Naive thymus-derived CD8-positive, alpha-beta T cell (primary cell): ENCODE measurements at regions not wholly inside any gene's neighbourhood (a gene's known extent, or its start where the extent isn't known, plus 50 kb on each side); places are given as distances from the start of the nearest gene placed in this dataset.

Source experiments
- ATAC-seq, 2 donors: fragments of 150-1000 bp; cut with Tn5 transposase in 1 of 2; sonication (Bioruptor Pico), chemical (Tn5 transposase) in 1 of 2; 1 replicate in 1 of 2; 2 replicates in 1 of 2; pipeline ENCODE4 v1.10.0; 2021; ENCODE audit warnings: mild to moderate bottlenecking in 2 of 2, moderate library complexity in 2 of 2
- POLR2A ChIA-PET: fragments of 350-600 bp; sonication (Branson Sonifier 250); formaldehyde crosslinking; loops from one replicate; lab custom pipeline; 2021; ENCODE audit warnings: antibody characterized with exemption; lab: Charles Lee
- DNase-seq, 10 donors: peaks; one replicate each; pipeline versions ENCODE4 v3.0.0 to v3.0.0-alpha.2; 2020 to 2022
- H3K27ac Mint-ChIP-seq, 10 donors: one replicate each; pipeline ENCODE4 v1.8.0; 2020 to 2022; ENCODE audit warnings: mild to moderate bottlenecking in 10 of 10, mixed read lengths in 10 of 10, moderate library complexity in 4 of 10, inconsistent platforms in 1 of 10
- H3K27me3 Mint-ChIP-seq, 5 donors: one replicate each; pipeline ENCODE4 v1.8.0; 2021 to 2022; ENCODE audit warnings: mixed read lengths in 5 of 5
- H3K36me3 Mint-ChIP-seq, 3 donors: one replicate each; pipeline ENCODE4 v1.8.0; 2020 to 2022; ENCODE audit warnings: mixed read lengths in 3 of 3, mild to moderate bottlenecking in 2 of 3, inconsistent platforms in 1 of 3
- H3K4me1 Mint-ChIP-seq, 4 donors: one replicate each; pipeline ENCODE4 v1.8.0; 2021 to 2022; ENCODE audit warnings: mixed read lengths in 4 of 4
- H3K4me3 Mint-ChIP-seq, 10 donors: one replicate each; pipeline ENCODE4 v1.8.0; 2020 to 2022; ENCODE audit warnings: mild to moderate bottlenecking in 10 of 10, mixed read lengths in 10 of 10, moderate library complexity in 6 of 10, inconsistent platforms in 1 of 10
- H3K9me3 Mint-ChIP-seq, 9 donors: one replicate each; pipeline ENCODE4 v1.8.0; 2020 to 2022; ENCODE audit warnings: mixed read lengths in 9 of 9, mild to moderate bottlenecking in 3 of 9, inconsistent platforms in 1 of 9, moderate library complexity in 1 of 9

DNA sequence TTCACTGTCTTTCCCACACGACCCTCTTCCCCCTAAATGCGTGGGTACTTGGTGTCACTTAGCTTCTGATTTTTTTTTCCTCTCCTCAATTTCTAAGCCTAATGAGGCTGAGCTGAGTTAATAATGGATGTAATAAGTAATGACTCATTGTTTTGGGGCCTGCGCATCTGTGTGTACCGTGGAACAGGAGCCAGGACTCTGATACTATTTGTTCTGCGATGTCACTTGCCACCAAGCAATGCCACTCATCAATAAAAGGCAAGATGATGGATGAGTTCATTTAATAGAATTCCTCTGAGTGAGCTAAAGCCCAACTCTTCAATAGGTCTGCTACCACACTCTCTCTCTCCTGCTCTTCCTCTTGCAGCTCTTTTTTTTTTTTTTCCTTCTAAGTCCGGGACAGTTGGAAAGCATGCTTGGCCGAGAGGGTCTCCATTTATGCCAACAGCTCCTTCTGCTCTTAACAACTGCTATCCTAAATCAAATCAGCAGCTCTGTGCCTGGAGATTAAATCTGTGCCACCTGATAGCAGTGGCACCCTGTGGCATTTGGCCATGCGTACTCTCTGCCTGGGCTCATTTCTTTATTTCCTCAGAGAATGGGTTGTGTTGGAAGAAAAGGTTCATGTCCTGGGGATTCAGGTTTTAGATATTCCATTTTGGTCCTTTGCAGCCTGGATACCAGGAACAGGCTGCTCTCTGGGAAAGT, 1284.2 kb upstream of the PIK3C3 start:
- no peaks in the 10 kb centered on the region for H3K36me3 Mint-ChIP-seq
- no peaks in the 10 kb centered on the region for H3K27me3 Mint-ChIP-seq
- POLR2A ChIA-PET, result no interaction called here
- peak overlapping the region in 1 of 10 donors; percentile 31 for H3K27ac Mint-ChIP-seq
- H3K4me3 Mint-ChIP-seq, result no peak overlapping the region
- DNase-seq, result no peak
- H3K4me1 Mint-ChIP-seq, result no peaks in the 10 kb centered on the region
- no peak for ATAC-seq
- peaks cover 0 to 26% (median 12%) of the 10 kb centered on the region in 9 donors for H3K9me3 Mint-ChIP-seq

DNA sequence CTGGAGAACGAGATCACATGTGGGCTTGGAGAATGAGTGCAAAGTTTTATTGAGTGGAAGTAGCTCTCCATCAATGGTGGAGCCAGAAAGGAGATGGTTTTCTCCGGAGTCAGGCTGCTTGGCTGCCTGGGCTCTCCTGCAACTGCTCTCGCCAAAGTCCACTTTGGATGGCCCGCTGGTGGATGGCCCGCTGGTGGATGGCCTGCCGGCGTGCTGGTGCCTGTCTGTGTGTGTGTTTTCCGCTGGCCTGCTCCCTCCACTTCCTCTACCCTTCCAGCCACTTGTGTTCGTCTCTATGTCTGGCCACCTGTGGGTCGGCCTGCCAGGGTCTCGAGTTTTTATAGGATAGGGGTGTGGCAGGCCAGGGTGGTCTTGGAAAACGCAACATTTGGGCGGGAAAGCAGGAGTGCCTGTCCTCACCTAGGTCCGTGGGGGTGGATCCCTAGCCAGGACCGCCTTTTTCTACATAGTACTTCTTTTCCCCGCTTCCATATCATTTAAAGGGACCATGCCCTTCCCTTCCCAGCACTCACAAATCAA, 1292.1 kb upstream of the PIK3C3 start:
- ATAC-seq (no peak), DNase-seq (no peak)
- H3K27me3 Mint-ChIP-seq, result no peaks in the 10 kb centered on the region
- no peaks in the 10 kb centered on the region for H3K36me3 Mint-ChIP-seq
- peaks cover 0 to 23% (median 8%) of the 10 kb centered on the region in 9 donors for H3K9me3 Mint-ChIP-seq
- H3K4me1 Mint-ChIP-seq, result no peaks in the 10 kb centered on the region
- H3K4me3 Mint-ChIP-seq, result no peak overlapping the region
- H3K27ac Mint-ChIP-seq, result no peak overlapping the region
- POLR2A ChIA-PET, result no interaction called here

DNA sequence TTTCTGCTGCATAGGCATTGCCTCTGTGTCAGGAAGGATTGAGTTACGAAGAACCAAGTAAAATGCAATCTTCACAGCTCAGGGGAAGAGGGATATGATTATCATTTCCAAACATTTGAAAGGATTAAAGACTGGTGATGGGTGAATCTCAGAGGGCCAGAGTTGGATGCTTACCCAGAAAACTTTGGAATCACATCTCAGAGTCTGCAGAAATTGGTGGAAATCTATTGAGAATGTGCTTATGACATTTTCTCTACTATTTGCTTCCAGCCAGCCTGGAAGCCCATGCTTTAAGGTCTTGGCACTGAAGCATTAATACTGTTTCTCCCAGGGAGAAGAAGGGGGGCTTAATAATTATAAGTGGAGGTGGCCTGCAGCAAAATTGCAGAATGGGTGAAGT, 1301.4 kb upstream of the PIK3C3 start:
- POLR2A ChIA-PET, result no interaction called here
- H3K27me3 Mint-ChIP-seq, result no peaks in the 10 kb centered on the region
- H3K4me1 Mint-ChIP-seq, result no peaks in the 10 kb centered on the region
- H3K4me3 Mint-ChIP-seq, result no peak overlapping the region
- H3K36me3 Mint-ChIP-seq, result no peaks in the 10 kb centered on the region
- no peak overlapping the region for H3K27ac Mint-ChIP-seq
- no peak for ATAC-seq
- H3K9me3 Mint-ChIP-seq, result peaks cover 2 to 25% (median 17%) of the 10 kb centered on the region in 9 donors
- DNase-seq, result no peak

DNA sequence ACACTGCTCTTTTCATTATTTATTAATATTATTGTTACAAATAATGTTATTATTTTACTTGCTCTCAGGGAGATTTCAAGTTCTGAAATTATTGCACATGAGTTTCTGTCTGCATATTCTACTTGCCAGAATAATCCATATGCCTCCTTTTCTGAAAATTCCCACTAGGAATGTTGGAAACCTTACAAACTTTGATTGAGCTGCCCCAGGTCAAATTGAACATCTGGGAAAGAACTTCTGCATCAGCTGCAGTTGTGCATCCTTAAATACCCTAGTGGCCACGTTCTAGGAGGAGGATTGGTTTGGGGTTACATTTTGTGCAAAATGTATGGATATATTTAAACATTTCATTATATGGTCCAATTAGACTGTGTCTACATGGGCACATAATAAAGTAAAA, 1302.7 kb upstream of the PIK3C3 start:
- Mint-ChIP-seq H3K4me1 (no peaks in the 10 kb centered on the region), H3K9me3 (peaks cover 2 to 24% (median 14%) of the 10 kb centered on the region in 9 donors), H3K36me3 (no peaks in the 10 kb centered on the region), H3K27me3 (no peaks in the 10 kb centered on the region), H3K4me3 (no peak overlapping the region), H3K27ac (no peak overlapping the region)
- ATAC-seq, result no peak
- DNase-seq, result no peak
- POLR2A ChIA-PET, result no interaction called here

DNA sequence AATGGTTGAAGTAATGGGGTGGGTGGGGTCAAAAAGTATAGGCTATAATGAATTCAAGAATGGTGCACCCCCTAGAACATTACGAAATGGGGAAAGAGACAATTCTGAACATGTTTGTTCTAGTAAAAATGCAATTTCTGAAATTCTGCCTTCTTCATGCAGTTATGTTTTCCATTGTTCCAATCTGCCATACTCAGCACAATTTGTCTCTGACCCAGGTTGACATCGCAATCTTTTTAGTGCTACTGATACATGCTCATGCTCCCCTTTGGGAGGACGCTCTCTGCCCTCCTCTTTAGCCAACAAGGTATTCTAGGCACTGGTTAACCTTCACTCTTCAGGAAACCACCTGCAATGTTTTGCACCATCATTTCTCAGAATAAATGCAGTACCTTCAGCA, 1303.9 kb upstream of the PIK3C3 start:
- Mint-ChIP-seq H3K36me3 (no peaks in the 10 kb centered on the region), H3K27ac (no peak overlapping the region), H3K4me3 (no peak overlapping the region), H3K9me3 (peaks cover 1 to 33% (median 13%) of the 10 kb centered on the region in 9 donors), H3K4me1 (no peaks in the 10 kb centered on the region), H3K27me3 (no peaks in the 10 kb centered on the region)
- POLR2A ChIA-PET, result no interaction called here
- no peak for DNase-seq
- ATAC-seq, result no peak

DNA sequence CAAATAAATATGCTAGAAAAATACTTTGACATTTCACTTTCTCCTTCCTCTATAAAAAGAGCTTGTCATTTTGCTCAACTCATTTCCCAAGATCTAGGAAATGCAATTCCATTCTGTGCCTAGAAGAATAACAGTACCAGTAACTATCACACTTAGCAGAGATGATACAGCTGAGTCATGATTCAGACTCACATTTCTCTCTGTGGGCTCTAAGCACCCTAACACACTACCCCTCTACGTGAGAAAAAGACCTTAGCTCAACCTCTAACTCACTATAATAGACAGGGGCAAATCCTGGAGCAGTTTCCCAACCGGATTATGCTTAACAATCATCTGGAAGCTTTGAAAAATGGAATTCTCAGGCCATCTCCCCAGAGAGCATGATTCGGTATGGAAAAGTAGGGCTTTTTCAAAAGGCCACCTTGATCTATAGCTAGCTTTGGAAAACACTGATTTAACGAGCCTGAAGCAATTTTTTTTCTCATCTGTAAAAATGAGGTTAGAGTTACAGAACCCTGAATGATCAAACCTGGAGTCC, 1312.3 kb upstream of the PIK3C3 start:
- DNase-seq (no peak), ATAC-seq (no peak)
- Mint-ChIP-seq H3K27me3 (no peaks in the 10 kb centered on the region), H3K9me3 (peaks cover 0 to 33% (median 6%) of the 10 kb centered on the region in 9 donors), H3K4me3 (no peak overlapping the region), H3K36me3 (no peaks in the 10 kb centered on the region), H3K27ac (no peak overlapping the region), H3K4me1 (no peaks in the 10 kb centered on the region)
- POLR2A ChIA-PET, result no interaction called here

DNA sequence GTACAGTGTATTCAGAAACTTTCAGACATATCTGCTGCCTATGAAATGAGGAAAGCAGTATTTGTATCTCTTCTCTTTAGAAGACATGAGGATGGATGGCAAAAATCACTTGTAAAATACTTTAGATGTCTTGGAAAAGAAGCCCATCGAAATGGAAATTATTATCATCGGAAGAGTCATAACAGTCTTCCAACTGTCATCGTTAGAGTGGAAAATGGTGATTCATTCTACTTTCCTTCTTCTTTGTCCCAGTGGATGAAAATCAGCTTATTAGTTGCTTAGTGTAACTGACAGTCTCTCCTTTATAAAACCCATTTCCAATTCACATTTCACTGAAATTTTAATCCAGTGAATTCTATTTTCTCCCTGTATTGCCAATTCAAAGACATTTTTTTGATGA, 1323.7 kb upstream of the PIK3C3 start:
- no peak overlapping the region for H3K27ac Mint-ChIP-seq
- no peaks in the 10 kb centered on the region for H3K4me1 Mint-ChIP-seq
- H3K9me3 Mint-ChIP-seq, result peaks cover 4 to 32% (median 9%) of the 10 kb centered on the region in 9 donors
- H3K36me3 Mint-ChIP-seq, result peaks cover 0 to 9% (median 0%) of the 10 kb centered on the region in 3 donors
- POLR2A ChIA-PET, result no interaction called here
- ATAC-seq (no peak), DNase-seq (no peak)
- no peaks in the 10 kb centered on the region for H3K27me3 Mint-ChIP-seq
- no peak overlapping the region for H3K4me3 Mint-ChIP-seq

DNA sequence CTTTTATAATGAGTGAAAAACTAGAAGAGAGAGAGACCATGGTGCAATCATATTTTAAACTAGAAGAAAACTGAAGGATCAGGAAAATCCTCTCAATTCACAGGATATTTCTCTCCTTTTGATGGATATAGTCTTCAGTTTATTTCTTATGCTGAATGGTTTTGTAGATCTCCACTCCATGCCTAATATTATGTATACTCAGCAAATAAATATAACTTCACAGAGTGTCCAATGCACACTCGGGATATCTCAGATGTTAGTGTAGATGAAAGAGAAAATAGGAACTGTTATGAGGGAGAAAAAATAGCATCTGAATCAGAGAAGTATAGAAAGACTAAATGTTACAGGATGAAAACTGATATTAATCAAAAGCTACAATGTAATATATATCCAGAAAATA, 1324.5 kb upstream of the PIK3C3 start:
- POLR2A ChIA-PET, result no interaction called here
- Mint-ChIP-seq H3K9me3 (peaks cover 2 to 24% (median 8%) of the 10 kb centered on the region in 9 donors), H3K36me3 (peaks cover 0 to 1% (median 0%) of the 10 kb centered on the region in 3 donors), H3K4me1 (no peaks in the 10 kb centered on the region), H3K4me3 (no peak overlapping the region), H3K27ac (no peak overlapping the region), H3K27me3 (no peaks in the 10 kb centered on the region)
- DNase-seq (no peak), ATAC-seq (no peak)

DNA sequence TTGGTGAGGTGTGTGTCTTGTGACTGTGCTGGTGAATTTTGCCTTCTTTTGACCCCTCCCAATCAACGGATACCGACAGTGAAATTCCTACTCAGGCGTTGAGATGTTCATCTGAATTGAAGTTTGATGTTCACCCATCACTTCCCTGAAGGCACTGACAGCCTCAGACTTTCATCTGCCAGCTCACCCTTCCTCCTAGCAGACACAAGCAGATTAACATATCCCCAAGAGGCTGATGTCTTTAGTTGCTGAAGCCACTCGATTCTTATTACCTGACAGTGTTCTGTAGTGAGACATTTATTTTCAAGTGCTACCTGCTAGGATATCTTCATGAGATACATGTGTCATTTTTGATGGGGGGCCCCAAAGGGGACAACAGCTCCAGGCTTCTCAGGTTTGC, 1330.1 kb upstream of the PIK3C3 start:
- DNase-seq (no peak), ATAC-seq (no peak)
- H3K4me1 Mint-ChIP-seq, result no peaks in the 10 kb centered on the region
- H3K9me3 Mint-ChIP-seq, result peaks cover 0 to 20% (median 3%) of the 10 kb centered on the region in 9 donors
- H3K36me3 Mint-ChIP-seq, result no peaks in the 10 kb centered on the region
- H3K27me3 Mint-ChIP-seq, result no peaks in the 10 kb centered on the region
- no peak overlapping the region for H3K4me3 Mint-ChIP-seq
- POLR2A ChIA-PET, result no interaction called here
- no peak overlapping the region for H3K27ac Mint-ChIP-seq

DNA sequence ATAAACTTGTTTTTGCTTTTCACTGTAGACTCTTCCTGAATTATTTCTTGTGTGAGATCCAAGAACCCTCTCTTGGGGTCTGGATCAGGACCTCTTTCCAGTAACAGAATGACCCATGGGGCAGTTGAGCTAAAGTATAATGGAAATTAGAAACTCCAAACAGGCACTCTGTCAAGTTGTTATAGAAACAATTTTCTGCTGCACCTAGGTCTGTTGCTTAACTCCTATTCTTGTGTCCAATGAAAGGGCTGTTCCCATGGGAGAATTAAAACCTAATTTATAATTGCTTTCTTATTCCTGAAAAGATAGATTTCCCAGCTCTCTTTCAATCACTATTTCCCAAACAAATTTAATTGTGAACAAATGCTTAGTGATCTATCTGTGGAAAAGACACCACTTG, 1341.3 kb upstream of the PIK3C3 start:
- peaks cover 0 to 24% (median 6%) of the 10 kb centered on the region in 9 donors for H3K9me3 Mint-ChIP-seq
- DNase-seq (no peak), ATAC-seq (no peak)
- no peaks in the 10 kb centered on the region for H3K27me3 Mint-ChIP-seq
- H3K4me3 Mint-ChIP-seq, result no peak overlapping the region
- POLR2A ChIA-PET, result no interaction called here
- no peak overlapping the region for H3K27ac Mint-ChIP-seq
- H3K36me3 Mint-ChIP-seq, result no peaks in the 10 kb centered on the region
- H3K4me1 Mint-ChIP-seq, result no peaks in the 10 kb centered on the region

DNA sequence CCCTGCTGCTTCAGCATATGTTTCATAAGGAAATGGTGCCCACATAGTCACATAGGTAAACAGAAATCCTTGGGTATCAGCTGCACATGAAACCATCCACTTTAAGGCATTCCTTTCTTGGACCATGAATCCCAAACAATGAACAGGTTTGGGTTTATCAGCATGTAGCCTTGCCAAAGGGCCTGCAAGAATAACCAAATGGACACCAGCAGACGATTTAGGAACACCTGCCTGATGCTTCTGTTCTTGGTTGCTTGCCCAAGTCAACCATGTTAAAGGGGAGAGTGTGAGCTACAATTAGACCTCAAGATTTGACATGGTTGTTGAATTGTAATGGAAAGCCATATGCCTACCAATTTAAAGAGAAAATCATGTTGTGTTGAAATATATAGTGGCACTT, 1342.7 kb upstream of the PIK3C3 start:
- no peaks in the 10 kb centered on the region for H3K36me3 Mint-ChIP-seq

DNA sequence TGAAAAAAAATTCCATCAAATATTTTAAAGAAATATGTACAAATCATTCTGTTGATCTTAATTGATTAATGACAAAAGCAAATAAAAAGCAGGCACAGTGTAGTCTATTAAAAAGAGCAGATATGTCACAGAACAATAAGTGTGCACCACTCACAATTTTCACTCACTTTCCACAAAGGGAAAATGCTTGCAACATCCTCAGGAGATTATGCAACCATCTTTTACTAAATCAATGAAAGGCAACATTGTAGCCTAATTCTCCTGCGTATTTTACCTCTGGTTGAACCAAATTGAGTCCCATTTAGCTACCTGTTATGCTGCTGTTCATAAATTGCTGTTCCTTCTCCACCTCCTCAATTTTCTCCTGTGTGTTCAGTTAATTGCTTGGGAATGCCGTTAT, 1346.8 kb upstream of the PIK3C3 start:
- H3K4me1 Mint-ChIP-seq, result no peaks in the 10 kb centered on the region
- no peaks in the 10 kb centered on the region for H3K36me3 Mint-ChIP-seq
- H3K9me3 Mint-ChIP-seq, result peaks cover 0 to 20% (median 5%) of the 10 kb centered on the region in 9 donors
- no peak overlapping the region for H3K27ac Mint-ChIP-seq
- no peak for ATAC-seq
- no peak for DNase-seq
- POLR2A ChIA-PET, result no interaction called here
- no peak overlapping the region for H3K4me3 Mint-ChIP-seq
- no peaks in the 10 kb centered on the region for H3K27me3 Mint-ChIP-seq

More for the DNA sequence above, 1342.7 kb upstream of the PIK3C3 start:
- no peak overlapping the region for H3K4me3 Mint-ChIP-seq
- ATAC-seq (no peak), DNase-seq (no peak)
- POLR2A ChIA-PET, result no interaction called here
- H3K9me3 Mint-ChIP-seq, result peaks cover 0 to 32% (median 4%) of the 10 kb centered on the region in 9 donors
- H3K27ac Mint-ChIP-seq, result no peak overlapping the region
- no peaks in the 10 kb centered on the region for H3K4me1 Mint-ChIP-seq
- no peaks in the 10 kb centered on the region for H3K27me3 Mint-ChIP-seq

DNA sequence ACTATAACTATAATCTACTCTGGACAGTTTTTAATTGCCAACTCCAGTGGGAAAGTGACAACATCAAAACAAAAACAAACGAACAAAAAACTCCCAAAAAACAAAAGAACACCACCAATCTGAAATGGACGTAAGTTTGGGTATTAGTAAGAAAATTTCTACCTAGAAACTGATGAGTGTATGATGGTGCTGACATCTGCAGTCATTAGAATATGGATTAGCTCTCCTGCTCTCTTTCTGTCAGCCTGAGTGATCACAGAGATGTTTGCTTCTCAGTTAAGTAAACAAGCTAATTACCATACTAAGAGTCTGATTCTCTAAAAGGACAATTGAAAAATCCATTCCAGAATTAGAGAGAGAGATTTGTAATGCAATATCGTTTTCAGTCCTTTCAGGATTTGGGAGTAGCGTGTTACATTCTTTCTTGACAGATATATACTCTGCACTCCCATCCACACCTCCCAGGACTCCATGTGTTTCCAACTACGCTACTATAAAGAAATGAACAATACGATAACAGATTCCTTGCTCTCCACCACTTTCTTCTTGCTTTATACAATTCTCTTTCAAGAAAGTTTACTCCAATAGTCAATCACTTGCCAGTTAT, 1347.4 kb upstream of the PIK3C3 start:
- ATAC-seq, result no peak
- H3K9me3 Mint-ChIP-seq, result peaks cover 0 to 19% (median 5%) of the 10 kb centered on the region in 9 donors
- no peaks in the 10 kb centered on the region for H3K4me1 Mint-ChIP-seq

More for the DNA sequence above, 1347.4 kb upstream of the PIK3C3 start:
- Mint-ChIP-seq H3K4me3 (no peak overlapping the region), H3K27ac (no peak overlapping the region), H3K36me3 (no peaks in the 10 kb centered on the region), H3K27me3 (no peaks in the 10 kb centered on the region)
- DNase-seq, result no peak
- POLR2A ChIA-PET, result no interaction called here
